Fibroblast of villous mesenchyme (primary cell): ENCODE measurements at regions not wholly inside any gene's neighbourhood (a gene's known extent, or its start where the extent isn't known, plus 50 kb on each side); places are given as distances from the start of the nearest gene placed in this dataset.

Experiments used
- DNase-seq: peaks from one replicate; pipeline ENCODE4 v3.0.0-alpha.2; 2010; ENCODE audit warnings: low read depth
- H3K4me3 ChIP-seq: 2 replicates; pipeline ENCODE4 v1.5.1; 2011; ENCODE audit warnings: low read depth, mild to moderate bottlenecking, low read length
- TF ChIP-seq, protein P1 (sequence below): IDR thresholded peaks from 2 replicates; pipeline ENCODE4 v1.5.1; 2012; ENCODE audit warnings: low read depth, mild to moderate bottlenecking, low read length; ENCODE audit not compliant: insufficient read depth

DNA sequence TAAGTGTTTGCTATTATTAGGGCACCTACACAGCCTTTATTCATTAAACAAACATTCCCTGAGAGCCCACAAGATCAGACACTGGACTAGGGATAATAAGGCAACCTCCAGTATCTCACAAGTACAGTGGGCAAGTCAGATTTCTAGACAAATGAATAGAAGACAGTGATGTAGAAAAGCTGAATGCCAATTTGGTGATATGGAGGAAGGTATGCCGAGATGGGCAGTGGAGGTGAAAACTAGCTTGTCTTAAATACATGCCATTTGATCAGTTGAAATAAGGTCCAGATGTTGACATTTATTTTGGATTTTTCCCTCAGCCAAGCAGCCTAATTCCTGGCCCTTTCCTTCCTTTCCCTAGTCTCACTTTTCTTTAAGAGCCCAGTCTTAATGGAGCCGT, 130.3 kb downstream of the RXFP2 start:
- H3K4me3 ChIP-seq, result no peak overlapping the region
- TF ChIP-seq, protein P1, sequence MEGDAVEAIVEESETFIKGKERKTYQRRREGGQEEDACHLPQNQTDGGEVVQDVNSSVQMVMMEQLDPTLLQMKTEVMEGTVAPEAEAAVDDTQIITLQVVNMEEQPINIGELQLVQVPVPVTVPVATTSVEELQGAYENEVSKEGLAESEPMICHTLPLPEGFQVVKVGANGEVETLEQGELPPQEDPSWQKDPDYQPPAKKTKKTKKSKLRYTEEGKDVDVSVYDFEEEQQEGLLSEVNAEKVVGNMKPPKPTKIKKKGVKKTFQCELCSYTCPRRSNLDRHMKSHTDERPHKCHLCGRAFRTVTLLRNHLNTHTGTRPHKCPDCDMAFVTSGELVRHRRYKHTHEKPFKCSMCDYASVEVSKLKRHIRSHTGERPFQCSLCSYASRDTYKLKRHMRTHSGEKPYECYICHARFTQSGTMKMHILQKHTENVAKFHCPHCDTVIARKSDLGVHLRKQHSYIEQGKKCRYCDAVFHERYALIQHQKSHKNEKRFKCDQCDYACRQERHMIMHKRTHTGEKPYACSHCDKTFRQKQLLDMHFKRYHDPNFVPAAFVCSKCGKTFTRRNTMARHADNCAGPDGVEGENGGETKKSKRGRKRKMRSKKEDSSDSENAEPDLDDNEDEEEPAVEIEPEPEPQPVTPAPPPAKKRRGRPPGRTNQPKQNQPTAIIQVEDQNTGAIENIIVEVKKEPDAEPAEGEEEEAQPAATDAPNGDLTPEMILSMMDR, result no peak
- DNase-seq, result no peak

DNA sequence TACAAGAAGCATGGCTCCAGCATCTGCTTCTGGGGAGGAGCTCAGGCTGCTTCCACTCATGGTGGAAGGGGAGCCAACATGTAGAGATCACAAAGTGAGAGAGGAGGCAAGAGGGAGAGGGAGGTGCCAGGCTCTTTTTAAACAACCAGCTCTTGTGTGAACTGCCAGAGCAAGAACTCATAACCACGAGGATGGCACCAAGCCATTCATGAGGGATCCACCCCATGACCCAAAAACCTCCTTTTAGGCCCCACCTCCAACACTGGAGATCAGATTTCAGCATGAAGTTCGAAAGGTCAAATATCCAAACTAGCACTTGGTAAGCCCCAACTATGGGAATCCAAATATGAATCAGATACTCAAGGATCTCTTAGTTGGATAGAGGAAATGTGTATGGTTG, 131.2 kb downstream of the RXFP2 start:
- TF ChIP-seq, protein P1, result no peak
- no peak for DNase-seq
- no peak overlapping the region for H3K4me3 ChIP-seq

DNA sequence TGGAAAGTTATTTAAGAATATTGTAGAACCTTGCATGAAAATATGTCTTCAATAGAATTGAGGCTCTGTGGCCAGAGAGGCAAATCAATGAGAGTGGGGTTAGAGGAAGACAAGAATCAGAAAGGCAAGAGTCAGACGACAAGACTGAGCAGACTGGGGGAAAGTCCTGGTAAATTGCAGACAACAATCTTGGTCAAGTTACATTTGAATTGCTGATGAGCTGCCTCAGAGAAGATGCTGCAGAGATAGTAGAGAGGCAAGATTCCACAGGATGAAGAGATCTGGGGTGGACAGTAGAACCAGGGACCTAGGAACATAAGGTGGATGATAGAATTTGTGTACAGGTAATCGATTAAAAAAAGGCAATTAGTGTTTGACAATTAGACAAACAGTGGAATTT, 133.8 kb downstream of the RXFP2 start:
- H3K4me3 ChIP-seq, result no peak overlapping the region
- no peak for DNase-seq
- TF ChIP-seq, protein P1, result no peak

DNA sequence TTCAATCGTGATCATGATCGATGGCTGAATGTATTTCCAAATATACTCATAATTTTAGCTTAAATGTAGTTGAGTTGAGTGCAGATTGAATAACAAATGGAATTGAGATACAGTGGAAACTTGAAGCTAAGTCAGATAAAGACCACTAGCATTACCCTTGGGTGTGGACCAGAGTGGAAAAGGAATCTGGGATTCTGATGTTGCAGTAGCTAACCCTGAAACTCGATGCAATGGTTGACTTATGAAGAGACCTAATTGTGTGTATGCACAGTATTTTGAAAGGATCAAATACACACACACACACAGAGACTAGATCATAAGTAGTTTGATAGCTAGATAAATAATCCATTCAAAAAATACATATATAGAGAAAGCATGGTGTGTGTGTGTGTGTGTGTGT, 135.8 kb downstream of the RXFP2 start:
- no peak overlapping the region for H3K4me3 ChIP-seq
- DNase-seq, result no peak
- TF ChIP-seq, protein P1, result no peak

DNA sequence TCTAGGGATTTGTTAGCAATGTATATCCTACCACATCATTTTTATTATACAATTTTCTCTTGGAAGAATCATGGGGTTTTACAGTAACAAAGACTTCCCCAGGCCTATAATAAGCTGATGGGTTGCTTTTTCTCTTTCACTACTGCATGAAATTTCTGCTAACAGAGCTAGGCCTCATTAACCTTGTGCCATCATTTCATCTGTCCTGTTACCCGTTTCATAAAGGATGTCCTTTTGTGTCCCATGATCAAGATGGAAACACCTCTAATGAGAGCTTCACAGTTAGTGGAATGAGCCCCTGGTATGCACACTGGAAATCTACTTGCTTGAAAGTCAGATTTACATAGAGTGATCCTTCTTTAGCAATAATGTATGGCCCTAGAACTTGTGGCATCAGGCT, 138.7 kb downstream of the RXFP2 start:
- TF ChIP-seq, protein P1, result no peak

DNA sequence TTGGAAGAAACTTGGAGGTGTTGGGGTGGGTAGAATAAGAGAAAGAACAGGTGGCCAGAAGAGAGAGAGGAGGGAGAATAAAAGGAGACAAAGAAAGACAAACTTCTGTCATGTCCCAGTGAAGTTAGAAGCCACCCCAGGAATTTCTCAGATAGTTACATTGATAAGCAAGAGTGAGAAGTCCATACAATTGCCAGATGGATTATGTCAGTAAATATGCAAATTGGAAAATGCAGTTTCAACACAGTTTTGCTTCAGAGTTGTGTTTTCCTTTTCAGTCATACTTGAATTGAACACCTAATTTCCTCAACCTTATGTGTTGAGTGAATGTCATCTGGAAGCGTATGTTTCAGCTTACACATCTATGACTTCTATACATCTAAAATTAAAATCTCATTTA, 139.2 kb downstream of the RXFP2 start:
- TF ChIP-seq, protein P1, result no peak
- DNase-seq, result no peak
- H3K4me3 ChIP-seq, result no peak overlapping the region

More for the DNA sequence above, 138.7 kb downstream of the RXFP2 start:
- H3K4me3 ChIP-seq, result no peak overlapping the region
- DNase-seq, result no peak

DNA sequence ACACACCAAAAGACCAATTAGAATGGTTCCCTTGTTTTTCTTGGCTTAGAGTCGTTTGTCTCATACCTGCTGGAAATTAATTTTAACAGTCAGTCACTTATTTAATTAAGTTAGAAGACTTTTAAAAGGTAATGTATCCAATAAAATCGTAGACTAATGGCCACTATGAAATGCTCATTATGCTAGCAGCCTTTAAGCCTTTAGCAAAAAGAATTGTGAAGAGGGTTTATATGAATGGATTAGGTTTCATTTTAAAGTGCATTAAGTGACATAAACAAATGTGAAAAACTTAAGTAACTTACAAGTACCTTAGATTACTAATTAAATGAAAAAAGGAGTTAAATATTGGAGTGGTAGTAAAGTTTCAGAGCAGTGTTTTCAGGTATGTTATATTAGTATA, 139.6 kb downstream of the RXFP2 start:
- TF ChIP-seq, protein P1, result no peak
- DNase-seq, result no peak
- H3K4me3 ChIP-seq, result no peak overlapping the region
